ENCODE measurements at regions not wholly inside any gene's neighbourhood (a gene's known extent, or its start where the extent isn't known, plus 50 kb on each side); places are given as distances from the start of the nearest gene placed in this dataset.

DNA sequence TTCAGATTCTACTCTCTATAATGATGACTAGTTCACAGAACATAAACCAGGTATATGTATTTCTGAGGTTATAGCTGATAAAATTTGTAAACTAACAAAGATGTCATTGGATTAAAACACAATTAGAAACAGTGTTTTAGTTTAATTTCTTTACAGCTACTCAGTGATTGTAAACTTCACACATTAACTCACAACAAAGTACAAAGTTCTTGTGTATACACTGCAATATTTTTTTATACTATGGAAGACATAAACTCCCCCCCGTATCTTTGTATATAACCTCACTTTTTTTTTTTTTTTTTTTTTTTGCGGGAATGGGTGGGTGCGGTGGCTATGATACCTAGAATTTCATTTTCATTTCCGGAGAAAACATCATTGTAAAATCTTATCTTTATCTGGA is 1043.2 kb downstream of the PCDH18 start:
- DNase-seq: no peak

GRCh38 chr4:136484996-136485395 is 1047.3 kb downstream of the PCDH18 start:
- DNase-seq: no peak

DNA sequence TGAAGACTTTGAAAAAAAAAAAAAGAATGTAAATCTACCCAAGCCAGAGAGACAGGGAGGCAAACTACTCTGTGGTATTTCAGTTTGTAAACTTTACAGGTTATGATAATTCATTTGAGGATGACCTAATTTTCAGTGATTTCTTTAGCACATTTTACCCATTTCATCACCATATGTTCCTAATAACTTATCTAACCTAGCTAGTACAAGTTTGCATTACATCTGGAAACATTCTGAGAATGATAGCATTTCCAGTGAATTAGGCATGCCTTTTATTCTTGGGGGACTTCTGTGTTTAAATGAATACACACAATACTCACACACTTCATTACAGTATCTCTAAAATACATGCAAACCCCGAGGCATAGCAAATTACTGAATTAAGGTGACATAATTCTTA is 1055.5 kb downstream of the PCDH18 start:
- DNase-seq: no peak

- DNase-seq: no peak
These were observed 1061.2 kb downstream of the PCDH18 start for GRCh38 chr4:136471051-136471450.

- DNase-seq: no peak
These were observed 1066.6 kb downstream of the PCDH18 start for GRCh38 chr4:136465691-136466090.

DNA sequence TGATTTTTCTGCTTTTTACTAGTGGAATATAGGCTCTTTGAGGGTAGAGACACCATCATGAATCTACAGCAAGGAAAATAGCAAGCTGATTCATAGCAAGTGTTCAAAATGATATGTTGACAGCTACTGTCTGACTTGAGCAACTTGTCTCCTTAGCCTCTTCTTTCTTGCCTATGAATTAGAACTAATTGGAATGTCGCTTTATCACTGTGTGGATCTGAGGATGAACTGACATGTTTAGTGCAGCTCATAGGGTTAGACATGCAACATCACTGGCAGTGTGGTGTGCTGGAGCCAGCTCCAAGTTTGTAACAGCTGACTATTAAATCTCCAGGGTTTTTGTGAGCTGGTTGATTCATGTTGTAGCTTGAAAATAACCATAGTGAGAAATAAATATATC is 1068.4 kb downstream of the PCDH18 start:
- DNase-seq: no peak

DNA sequence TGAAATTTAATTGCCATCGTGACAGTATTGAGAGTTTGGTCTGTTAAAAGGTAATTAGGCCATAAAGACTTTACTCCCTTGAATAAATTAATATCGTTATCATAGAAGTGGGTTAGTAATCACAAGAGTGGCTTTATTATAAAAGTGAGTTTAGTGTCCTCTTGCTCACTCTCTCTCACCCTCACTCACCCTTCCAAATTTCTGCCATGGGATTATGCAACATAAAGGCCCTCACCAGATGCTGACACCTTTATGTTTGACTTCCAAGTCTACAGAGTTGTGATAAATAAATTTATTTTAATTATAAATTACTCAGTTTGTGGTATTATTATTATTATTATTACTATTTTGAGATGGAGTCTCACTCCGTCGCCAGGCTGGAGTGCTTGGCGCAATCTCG is 1070.8 kb downstream of the PCDH18 start:
- no peak for DNase-seq

DNA sequence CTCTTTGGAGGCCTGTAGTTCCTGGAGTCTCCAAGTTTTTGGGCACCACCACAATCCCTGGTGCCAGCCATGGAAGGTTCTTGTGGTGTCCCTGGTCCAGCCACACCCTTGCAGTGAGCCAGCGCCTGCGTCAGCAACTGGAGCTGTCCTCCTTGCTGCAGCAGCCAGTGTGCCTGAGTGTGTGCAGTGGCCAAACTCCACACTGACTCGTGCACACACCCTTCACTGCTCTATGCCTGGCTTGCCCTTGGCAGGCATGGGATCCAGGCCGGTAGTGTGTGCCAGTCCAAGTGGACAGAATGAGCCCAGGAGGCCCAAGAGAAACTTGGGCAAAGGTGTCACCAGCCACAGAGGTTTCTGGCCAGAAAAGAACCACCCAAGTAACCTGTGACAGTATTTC is 1074.0 kb downstream of the PCDH18 start:
- DNase-seq: no peak

- DNase-seq: no peak
These were observed 1074.7 kb downstream of the PCDH18 start for GRCh38 chr4:136457577-136457976.

- DNase-seq: no peak
These were observed 1075.3 kb downstream of the PCDH18 start for GRCh38 chr4:136457004-136457403.

DNA sequence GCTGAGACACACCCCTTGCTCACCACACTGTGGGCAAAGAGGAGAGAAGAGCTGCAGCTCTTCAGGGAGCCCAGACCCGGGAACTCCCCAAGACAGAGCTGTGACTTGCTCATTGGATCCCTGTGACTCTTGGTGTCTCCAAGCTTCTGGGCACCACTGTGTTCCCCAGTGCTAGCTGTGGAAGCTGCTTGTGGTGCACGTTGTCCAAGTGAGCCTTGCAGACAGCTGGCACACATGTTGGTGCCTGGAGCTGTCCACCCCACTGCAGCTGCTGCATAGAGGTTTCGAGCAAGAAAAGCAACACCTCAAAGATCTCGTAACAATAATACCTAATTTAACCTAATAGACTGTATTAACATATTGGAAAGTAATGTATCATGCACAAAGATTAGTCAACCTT is 1089.3 kb downstream of the PCDH18 start:
- no peak for DNase-seq

GRCh38 chr4:136442447-136442846 is 1089.8 kb downstream of the PCDH18 start:
- DNase-seq: no peak

DNA sequence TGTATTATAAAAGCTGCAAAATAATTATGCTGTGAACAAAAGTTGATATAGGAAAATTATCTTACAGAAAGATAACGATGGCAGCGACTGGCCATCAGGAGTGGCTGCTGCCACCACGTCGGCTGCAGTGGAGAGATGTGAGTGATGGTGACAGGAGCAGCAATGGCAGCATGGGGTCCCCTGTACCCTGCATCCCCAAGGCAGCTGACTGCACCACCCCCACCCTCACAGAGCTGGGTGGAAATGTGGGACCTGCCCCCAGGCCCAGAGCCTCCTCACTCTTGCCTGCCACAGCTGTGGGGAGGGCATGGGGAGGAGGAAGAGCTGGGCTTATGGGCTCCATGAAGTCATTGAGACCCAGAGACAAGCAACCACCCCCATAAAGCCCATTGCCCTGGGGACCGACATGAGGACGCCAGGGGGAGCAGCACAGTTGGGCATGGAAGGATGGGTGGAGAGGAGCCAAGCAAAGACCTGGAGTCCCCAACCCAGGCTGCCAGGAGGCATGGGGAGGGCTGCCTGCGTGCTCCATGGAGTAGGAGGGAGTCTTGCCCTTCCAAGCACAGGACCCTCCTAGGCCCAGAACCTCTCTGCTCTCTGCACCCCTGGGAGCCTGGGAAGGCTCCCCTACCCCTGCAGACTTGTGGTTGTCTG is 1090.5 kb downstream of the PCDH18 start:
- DNase-seq: no peak

- DNase-seq: no peak
These were observed 1093.6 kb downstream of the PCDH18 start for GRCh38 chr4:136438645-136439044.

DNA sequence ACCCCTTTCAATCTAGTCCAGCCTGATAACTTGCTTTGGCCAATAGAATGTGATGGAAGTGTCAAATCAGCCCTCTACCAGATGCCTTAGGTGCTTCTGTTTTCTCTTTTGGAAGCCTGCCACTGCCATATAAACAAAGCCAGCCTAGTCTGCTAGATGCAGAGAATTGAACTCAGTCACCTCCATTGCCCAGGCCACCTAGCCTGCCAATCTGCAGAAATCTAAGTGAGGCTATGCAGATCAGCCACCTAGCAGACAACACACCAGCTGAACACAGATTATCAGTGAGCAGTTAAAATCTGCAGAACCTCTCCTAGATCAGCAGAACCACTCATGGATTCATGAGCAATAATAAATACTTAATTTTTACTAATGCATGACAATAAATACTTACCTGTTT is 1108.2 kb downstream of the PCDH18 start:
- no peak for DNase-seq

DNA sequence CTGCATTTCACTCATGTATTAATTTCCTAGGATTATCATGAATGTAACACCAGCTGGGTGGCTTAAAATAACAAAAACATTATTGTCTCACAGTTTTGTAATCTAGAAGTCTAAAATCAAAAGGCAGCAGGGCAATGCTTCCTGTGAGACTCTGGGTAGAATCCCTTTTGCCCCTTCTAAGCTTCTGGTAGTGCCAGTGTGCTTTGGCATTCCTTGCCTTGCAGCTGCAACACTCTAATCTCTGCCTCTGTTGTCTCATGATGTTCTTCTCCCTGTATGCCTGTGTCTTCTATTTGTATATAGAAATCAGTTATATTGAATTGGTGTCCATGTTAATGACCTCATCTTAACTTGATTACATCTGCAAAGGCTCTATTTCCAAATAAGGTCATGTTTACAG is 1117.3 kb downstream of the PCDH18 start:
- no peak for DNase-seq

- DNase-seq: no peak
These were observed 1119.6 kb downstream of the PCDH18 start for GRCh38 chr4:136412708-136413107.

DNA sequence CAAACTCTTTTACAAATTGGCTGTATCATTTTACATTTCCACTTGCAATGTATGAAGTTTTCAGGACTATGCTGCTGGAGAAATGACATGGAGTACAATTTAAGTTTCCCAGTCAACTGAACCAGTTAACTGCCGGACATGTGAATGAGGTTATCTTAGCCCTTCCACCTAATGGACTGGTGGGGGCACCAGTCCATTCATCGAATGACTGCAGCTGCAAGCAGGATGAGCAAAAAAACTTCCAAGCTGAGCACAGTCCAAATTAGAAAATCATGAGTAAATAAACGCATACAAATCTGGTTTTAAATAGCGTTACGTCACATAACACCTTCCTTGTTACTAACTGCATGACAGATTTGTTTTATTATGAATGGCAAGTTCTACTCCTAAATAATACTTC is 1131.5 kb downstream of the PCDH18 start:
- no peak for DNase-seq

DNA sequence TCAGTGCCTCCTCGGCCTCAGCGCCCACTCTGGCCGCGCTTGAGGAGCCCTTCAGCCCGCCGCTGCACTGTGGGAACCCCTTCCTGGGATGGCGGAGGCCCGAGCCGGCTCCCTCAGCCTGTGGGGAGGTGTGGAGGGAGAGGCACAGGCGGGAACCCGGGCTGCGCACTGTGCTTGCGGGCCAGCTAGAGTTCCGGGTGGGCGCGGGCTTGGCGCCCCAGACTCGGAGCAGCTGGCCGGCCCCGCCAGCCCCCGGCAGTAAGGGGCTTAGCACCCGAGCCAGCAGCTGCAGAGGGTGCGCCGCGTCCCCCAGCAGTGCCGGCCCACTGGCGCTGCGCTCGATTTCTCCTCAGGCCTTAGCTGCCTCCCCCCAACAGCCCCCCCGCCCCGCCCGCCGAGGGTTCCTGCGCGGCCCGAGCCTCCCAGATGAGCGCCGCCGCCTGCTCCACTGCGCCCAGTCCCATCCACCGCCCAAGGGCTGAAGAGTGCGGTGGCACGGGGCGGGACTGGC is 1137.0 kb downstream of the PCDH18 start:
- no peak for DNase-seq

- DNase-seq: no peak
These were observed 1139.7 kb downstream of the PCDH18 start for GRCh38 chr4:136392576-136392975.

DNA sequence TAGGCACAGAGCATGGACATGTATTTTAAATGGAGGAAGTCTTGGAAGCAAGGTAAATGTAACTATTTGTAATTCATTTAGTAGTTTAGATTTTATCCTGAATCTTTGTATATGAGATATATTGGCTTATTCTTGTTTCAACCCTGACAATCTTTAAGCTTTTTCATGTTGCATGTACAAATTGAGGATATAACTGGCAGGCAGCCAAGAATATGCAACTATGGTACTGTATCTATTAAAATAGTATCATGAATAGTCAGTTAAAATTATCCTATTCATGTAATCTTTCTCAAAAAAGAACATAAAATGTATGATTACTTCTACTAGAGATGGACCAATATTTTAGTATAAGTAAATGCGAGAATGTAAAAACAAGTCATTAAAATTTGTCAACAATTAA is 1141.5 kb downstream of the PCDH18 start:
- no peak for DNase-seq

DNA sequence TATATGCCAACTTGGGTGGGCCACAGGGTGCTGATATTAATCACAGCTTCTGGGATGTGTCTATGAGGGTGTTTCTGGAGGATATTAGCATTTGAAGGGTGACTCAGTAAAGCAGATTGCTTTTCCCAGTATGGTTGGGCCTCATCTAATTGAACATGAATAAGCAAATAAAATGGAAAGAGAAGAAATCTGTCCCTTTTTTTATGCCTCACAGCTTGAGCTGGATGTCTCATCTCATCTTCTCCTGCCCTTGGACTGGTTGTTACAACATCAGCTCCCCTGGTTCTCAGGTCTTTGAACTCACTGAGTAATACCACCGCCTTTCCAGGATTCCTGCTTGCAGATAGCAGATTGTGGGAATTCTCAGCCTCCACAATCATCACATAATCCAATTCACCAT is 1149.2 kb downstream of the PCDH18 start:
- DNase-seq: no peak

DNA sequence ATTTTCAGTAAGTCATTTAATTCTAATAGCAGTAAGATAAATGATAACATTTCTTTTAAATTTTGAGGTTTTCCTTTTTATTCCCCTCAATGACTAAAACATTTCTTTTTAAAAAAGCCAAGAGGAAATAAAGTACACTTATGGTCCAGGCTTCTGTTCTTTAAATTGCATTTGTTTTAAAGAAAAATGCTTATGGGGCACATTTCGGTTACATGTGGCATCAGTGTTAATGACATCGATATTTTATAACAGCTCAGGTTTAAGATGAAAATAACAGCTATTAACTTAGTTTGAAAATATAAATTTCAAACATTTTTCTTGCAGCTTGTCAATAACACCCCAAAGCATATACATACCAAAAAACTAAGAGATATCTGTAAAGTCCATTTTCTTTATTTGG is 1161.1 kb downstream of the PCDH18 start:
- DNase-seq: no peak

- DNase-seq: no peak
These were observed 1163.2 kb downstream of the PCDH18 start for GRCh38 chr4:136369073-136369472.

DNA sequence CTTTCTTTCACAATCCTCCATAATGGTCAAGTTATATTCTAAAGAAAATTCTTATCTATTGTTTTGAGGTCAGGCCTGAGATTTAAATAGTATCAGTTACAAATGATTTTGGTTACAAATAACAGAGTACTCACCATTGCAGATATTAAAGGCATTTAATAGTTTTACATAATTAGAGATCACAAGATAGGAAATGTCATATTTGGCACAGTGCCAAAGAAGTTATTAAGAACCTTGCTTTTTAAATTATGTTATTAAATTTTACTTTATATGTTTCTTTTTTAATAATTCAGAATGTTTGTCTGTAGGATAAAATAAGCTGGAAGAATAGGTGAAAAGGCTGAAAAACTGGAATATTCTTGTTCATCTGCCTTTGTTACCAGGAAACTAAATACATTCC is 1174.7 kb downstream of the PCDH18 start:
- no peak for DNase-seq

GRCh38 chr4:136355970-136356369 is 1176.3 kb downstream of the PCDH18 start:
- DNase-seq: no peak
